DND-41 (cell line): ENCODE measurements at regions not wholly inside any gene's neighbourhood (a gene's known extent, or its start where the extent isn't known, plus 50 kb on each side); places are given as distances from the start of the nearest gene placed in this dataset.
"Not testable (repeated sequence)": the region's sequence is repeated elsewhere in the genome, so short reads cannot be mapped to it uniquely, and the experiment has no call there.

ENCODE experiments used
- ATAC-seq: fragments of 200-7000 bp; cut with Tn5 transposase; 3 replicates; pipeline ENCODE4 v1.9.1; 2021; ENCODE audit warnings: low read depth; ENCODE audit not compliant: insufficient read depth
- DNase-seq: peaks from one replicate; pipeline ENCODE4 v3.0.0-alpha.2; 2020
- H2AFZ ChIP-seq: 2 replicates; pipeline ENCODE4 v1.6.0; 2012; ENCODE audit warnings: low read depth, low read length
- H3K27ac ChIP-seq: 2 replicates; pipeline ENCODE4 v1.5.1; 2012; ENCODE audit warnings: low read length, inconsistent platforms
- H3K27me3 ChIP-seq: fragments of 200-600 bp; sonication (generic); 2 replicates; pipeline ENCODE4 v1.6.0; 2012; ENCODE audit warnings: low read length, mild to moderate bottlenecking, inconsistent platforms; ENCODE audit not compliant: insufficient read depth, poor library complexity
- H3K36me3 ChIP-seq: 2 replicates; pipeline ENCODE4 v1.5.1; 2012; ENCODE audit warnings: low read length, inconsistent platforms; ENCODE audit not compliant: insufficient read depth
- H3K4me1 ChIP-seq: 2 replicates; pipeline ENCODE4 v1.5.1; 2012; ENCODE audit warnings: mild to moderate bottlenecking, low read length; ENCODE audit not compliant: insufficient read depth
- H3K4me2 ChIP-seq: 2 replicates; pipeline ENCODE4 v1.6.0; 2012; ENCODE audit warnings: mild to moderate bottlenecking, moderate library complexity, low read length, inconsistent platforms; ENCODE audit not compliant: insufficient read depth
- H3K4me3 ChIP-seq, 2 experiments: fragments of 200-600 bp in 1 of 2; shearing (Covaris generic) in 1 of 2; 2 replicates each; pipeline ENCODE4 v1.5.1; 2012 to 2016; ENCODE audit warnings: inconsistent platforms in 2 of 2, low read length in 2 of 2, mild to moderate bottlenecking in 2 of 2, low read depth in 1 of 2, moderate library complexity in 1 of 2
- H3K79me2 ChIP-seq: 2 replicates; pipeline ENCODE4 v1.6.0; 2012; ENCODE audit warnings: low read length, inconsistent platforms; ENCODE audit not compliant: insufficient read depth
- H3K9ac ChIP-seq: 2 replicates; pipeline ENCODE4 v1.6.0; 2012; ENCODE audit warnings: low read depth, mild to moderate bottlenecking, inconsistent platforms, low read length, moderate library complexity
- H3K9me3 ChIP-seq: 2 replicates; pipeline ENCODE4 v1.5.1; 2012; ENCODE audit warnings: low read length, moderate library complexity, mild to moderate bottlenecking, inconsistent platforms; ENCODE audit not compliant: insufficient read depth, severe bottlenecking
- H4K20me1 ChIP-seq: 2 replicates; pipeline ENCODE4 v1.6.0; 2012; ENCODE audit warnings: low read length; ENCODE audit not compliant: insufficient read depth
- CTCF ChIP-seq: IDR thresholded peaks from 2 replicates; pipeline ENCODE4 v1.5.1; 2012; ENCODE audit warnings: borderline replicate concordance, low read length, moderate library complexity, mild to moderate bottlenecking; ENCODE audit not compliant: poor library complexity, severe bottlenecking; ENCODE audit errors: extremely low read depth
- EZH2 ChIP-seq: IDR thresholded peaks from 3 replicates; pipeline ENCODE4 v1.6.1; 2012; ENCODE audit warnings: borderline replicate concordance, low read depth, mild to moderate bottlenecking, moderate library complexity, low read length, inconsistent platforms; ENCODE audit not compliant: severe bottlenecking

GRCh38 chr2:36190097-36190496 lies 165.5 kb upstream of the CRIM1 start:
- Histone ChIP-seq H3K27ac (no peak overlapping the region), H3K4me2 (no peak overlapping the region), H2AFZ (no peak overlapping the region), H3K27me3 (no peaks in the 10 kb centered on the region), H3K9me3 (no peaks in the 10 kb centered on the region), H4K20me1 (no peaks in the 10 kb centered on the region), H3K9ac (no peak overlapping the region), H3K36me3 (no peaks in the 10 kb centered on the region), H3K79me2 (no peaks in the 10 kb centered on the region), H3K4me3 (no peak overlapping the region), H3K4me1 (no peaks in the 10 kb centered on the region)
- ATAC-seq (no peak), DNase-seq (no peak)
- TF ChIP-seq CTCF (no peak), EZH2 (no peak)

GRCh38 chr2:36185624-36186023 lies 170.0 kb upstream of the CRIM1 start:
- no peak overlapping the region for H2AFZ ChIP-seq
- H3K27ac ChIP-seq = no peak overlapping the region
- no peaks in the 10 kb centered on the region for H3K79me2 ChIP-seq
- ATAC-seq (no peak), DNase-seq (no peak)
- no peak overlapping the region for H3K4me3 ChIP-seq
- H3K9ac ChIP-seq = no peak overlapping the region
- H3K9me3 ChIP-seq = no peaks in the 10 kb centered on the region
- H3K4me2 ChIP-seq = no peak overlapping the region
- no peaks in the 10 kb centered on the region for H3K4me1 ChIP-seq
- H3K27me3 ChIP-seq = no peaks in the 10 kb centered on the region
- no peaks in the 10 kb centered on the region for H3K36me3 ChIP-seq
- TF ChIP-seq EZH2 = no peak
- TF ChIP-seq CTCF = no peak
- H4K20me1 ChIP-seq = no peaks in the 10 kb centered on the region

GRCh38 chr2:36184848-36185247 lies 170.7 kb upstream of the CRIM1 start:
- no peaks in the 10 kb centered on the region for H3K79me2 ChIP-seq
- no peak for ATAC-seq
- H3K4me2 ChIP-seq = no peak overlapping the region
- DNase-seq = no peak
- H3K27ac ChIP-seq = no peak overlapping the region
- H3K27me3 ChIP-seq = no peaks in the 10 kb centered on the region
- H3K36me3 ChIP-seq = no peaks in the 10 kb centered on the region
- H3K4me1 ChIP-seq = no peaks in the 10 kb centered on the region
- H3K9ac ChIP-seq = no peak overlapping the region
- TF ChIP-seq EZH2 = no peak
- no peak for TF ChIP-seq CTCF
- H2AFZ ChIP-seq = no peak overlapping the region
- H4K20me1 ChIP-seq = no peaks in the 10 kb centered on the region
- H3K4me3 ChIP-seq = no peak overlapping the region
- no peaks in the 10 kb centered on the region for H3K9me3 ChIP-seq

- not testable (repeated sequence) for H3K36me3 ChIP-seq, H3K9me3 ChIP-seq, H3K27ac ChIP-seq, H4K20me1 ChIP-seq, H2AFZ ChIP-seq, ATAC-seq, H3K27me3 ChIP-seq, H3K79me2 ChIP-seq, H3K4me3 ChIP-seq, DNase-seq, H3K4me1 ChIP-seq, H3K9ac ChIP-seq, H3K4me2 ChIP-seq
Measured at GRCh38 chr2:36180789-36181482, 174.6 kb upstream of the CRIM1 start.

GRCh38 chr2:36180293-36180692 lies 175.3 kb upstream of the CRIM1 start:
- not testable (repeated sequence) for H4K20me1 ChIP-seq, H3K9ac ChIP-seq, H3K4me2 ChIP-seq, ATAC-seq, H2AFZ ChIP-seq, H3K79me2 ChIP-seq, H3K27ac ChIP-seq, H3K9me3 ChIP-seq, H3K4me1 ChIP-seq, H3K27me3 ChIP-seq, H3K4me3 ChIP-seq, H3K36me3 ChIP-seq, DNase-seq

- not testable (repeated sequence) for H3K36me3 ChIP-seq, H4K20me1 ChIP-seq, H3K9ac ChIP-seq, ATAC-seq, DNase-seq, H3K79me2 ChIP-seq, H2AFZ ChIP-seq, H3K4me1 ChIP-seq, H3K27me3 ChIP-seq, H3K9me3 ChIP-seq, H3K4me2 ChIP-seq, H3K27ac ChIP-seq, H3K4me3 ChIP-seq
Measured at GRCh38 chr2:36179668-36180269, 175.8 kb upstream of the CRIM1 start.
